AG10803 (cell line): ENCODE measurements at regions not wholly inside any gene's neighbourhood (a gene's known extent, or its start where the extent isn't known, plus 50 kb on each side); places are given as distances from the start of the nearest gene placed in this dataset.
A peak's percentile ranks its signal among the peaks of the same experiment; 100 is the strongest.
"Not testable (repeated sequence)": the region's sequence is repeated elsewhere in the genome, so short reads cannot be mapped to it uniquely, and the experiment has no call there.

ENCODE experiments used
- DNase-seq: peaks from one replicate; pipeline ENCODE4 v3.0.0; 2010; ENCODE audit warnings: low read depth
- H3K4me3 ChIP-seq: 2 replicates; pipeline ENCODE4 v1.5.1; 2011; ENCODE audit warnings: mild to moderate bottlenecking, low read length, control low read depth
- CTCF ChIP-seq: conservative IDR thresholded peaks from 2 replicates; pipeline ENCODE4 v1.5.1; 2011; ENCODE audit warnings: mild to moderate bottlenecking, low read length, control low read depth, inconsistent platforms

GRCh38 chr5:44953078-44953477 lies 144.3 kb downstream of the MRPS30 start:
- H3K4me3 ChIP-seq: no peak overlapping the region
- TF ChIP-seq CTCF: no peak
- DNase-seq: no peak

DNA sequence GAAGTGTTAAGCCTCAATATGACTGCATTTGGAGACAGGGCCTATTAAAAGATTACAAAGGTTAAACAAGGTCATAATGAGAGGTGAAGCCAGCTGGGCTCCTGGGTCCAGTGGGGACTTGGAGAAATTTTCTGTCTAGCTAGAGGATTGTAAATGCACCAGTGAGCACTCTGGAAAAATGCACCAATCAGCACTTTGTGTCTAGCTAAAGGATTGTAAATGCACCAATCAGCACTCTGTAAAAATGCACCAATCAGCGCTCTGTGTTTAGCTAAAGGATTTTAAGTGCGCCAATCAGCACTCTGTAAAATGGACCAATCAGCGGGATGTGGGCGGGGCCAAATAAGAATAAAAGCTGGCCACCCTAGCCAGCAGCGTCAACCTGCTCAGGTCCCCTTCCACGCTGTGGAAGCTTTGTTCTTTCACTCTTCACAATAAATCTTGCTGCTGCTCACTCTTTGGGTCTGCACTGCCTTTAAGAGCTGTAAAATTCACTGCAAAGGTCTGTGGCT lies 150.3 kb downstream of the MRPS30 start:
- not testable (repeated sequence) for H3K4me3 ChIP-seq, DNase-seq

DNA sequence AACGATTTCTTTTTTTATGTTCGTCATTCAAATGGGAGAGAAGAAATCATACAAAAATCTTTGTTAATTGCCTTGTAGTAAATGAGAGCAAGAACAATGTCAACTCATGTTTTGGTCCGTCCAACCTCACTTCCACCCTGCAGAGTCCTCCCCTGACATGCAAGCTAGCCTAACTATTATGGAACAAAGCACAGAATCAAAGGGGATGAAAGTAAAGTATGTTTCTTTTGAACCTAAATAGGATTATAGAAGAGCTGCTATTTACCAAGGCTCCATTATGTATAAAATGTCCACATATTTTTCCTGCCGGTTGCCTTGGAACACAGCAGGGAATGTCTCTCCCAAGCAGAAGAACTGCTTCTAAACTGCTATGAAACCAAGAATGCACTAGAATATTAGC lies 161.1 kb downstream of the MRPS30 start:
- H3K4me3 ChIP-seq: no peak overlapping the region
- no peak for TF ChIP-seq CTCF
- no peak for DNase-seq

- DNase-seq, H3K4me3 ChIP-seq: not testable (repeated sequence)
Observed at GRCh38 chr5:44970963-44971362, 162.2 kb downstream of the MRPS30 start.

DNA sequence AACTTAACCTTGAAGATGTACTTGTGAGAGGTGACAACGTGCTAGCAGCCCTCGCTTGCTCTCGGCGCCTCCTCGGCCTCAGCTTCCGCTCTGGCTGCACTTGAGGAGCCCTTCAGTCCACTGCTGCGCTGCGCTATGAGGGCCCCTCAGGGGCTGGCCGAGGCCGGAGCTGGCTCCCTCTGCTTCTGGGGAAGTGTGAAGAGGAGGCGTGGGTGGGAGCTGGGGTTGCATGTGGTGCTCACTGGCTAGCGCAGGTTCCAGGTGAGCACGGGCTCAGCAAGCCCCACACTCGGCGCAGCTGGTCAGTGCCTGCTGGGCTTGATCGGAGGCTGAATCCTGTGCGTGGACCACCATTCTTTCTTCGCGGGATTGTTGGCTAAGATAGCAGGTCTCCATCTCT lies 166.1 kb downstream of the MRPS30 start:
- no peak overlapping the region for H3K4me3 ChIP-seq
- no peak for TF ChIP-seq CTCF
- no peak for DNase-seq

GRCh38 chr5:44981708-44982107 lies 173.0 kb downstream of the MRPS30 start:
- DNase-seq: no peak
- no peak for TF ChIP-seq CTCF
- H3K4me3 ChIP-seq: no peak overlapping the region

DNA sequence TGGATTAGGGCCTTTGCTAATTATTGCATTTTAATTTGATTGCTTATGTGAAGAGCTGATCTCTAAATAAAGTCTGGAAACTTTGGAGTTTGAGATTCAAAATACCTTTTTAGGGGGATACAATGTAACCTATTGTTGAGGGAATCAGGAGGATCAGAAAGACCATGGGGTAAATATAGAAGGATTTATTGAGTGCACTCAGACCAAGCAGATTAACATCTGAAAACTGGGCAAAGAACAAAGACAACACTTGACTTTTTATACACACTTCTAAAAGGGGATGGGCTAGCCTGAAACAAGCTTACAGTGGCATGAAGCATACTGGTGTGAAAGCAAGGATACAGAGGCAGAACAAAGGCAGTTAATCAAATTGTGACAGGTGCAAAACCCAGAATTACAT lies 174.3 kb downstream of the MRPS30 start:
- H3K4me3 ChIP-seq: no peak overlapping the region
- no peak for DNase-seq
- TF ChIP-seq CTCF: no peak

DNA sequence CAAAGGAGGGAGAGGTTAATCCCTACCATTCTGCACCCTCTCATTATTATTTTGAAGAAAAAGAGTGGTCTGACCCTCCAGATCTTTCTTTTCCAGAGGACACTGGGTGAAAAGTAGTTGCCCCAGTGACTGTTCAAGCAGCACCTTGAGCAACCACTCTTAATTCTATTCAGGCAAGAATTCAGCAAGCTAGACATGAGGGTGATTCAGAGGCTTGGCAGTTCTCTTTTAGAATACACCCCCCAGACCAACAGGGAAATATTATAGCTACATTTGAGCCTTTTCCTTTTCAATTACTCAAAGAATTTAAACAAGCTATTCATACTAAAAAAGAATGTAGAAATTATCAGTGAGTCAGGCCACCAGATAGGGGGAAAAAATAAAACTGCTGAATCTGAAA lies 178.3 kb downstream of the MRPS30 start:
- no peak overlapping the region for H3K4me3 ChIP-seq
- peak; percentile 41 for DNase-seq
- no peak for TF ChIP-seq CTCF
